Stomach (tissue), 8 donors: ENCODE measurements at regions not wholly inside any gene's neighbourhood (a gene's known extent, or its start where the extent isn't known, plus 50 kb on each side); places are given as distances from the start of the nearest gene placed in this dataset.

ENCODE experiments used
- DNase-seq, 2 donors: peaks; one replicate each; pipeline versions ENCODE4 v3.0.0 to v3.0.0-alpha.2; 2013 to 2019
- H3K27ac ChIP-seq, 5 donors: fragments of 200-600 bp in 4 of 5; sonication (generic) in 4 of 5; one replicate each; pipeline ENCODE4 v1.5.1; 2013 to 2019; ENCODE audit warnings: mild to moderate bottlenecking in 1 of 5, moderate library complexity in 1 of 5
- H3K27me3 ChIP-seq, 3 donors: fragments of 200-600 bp; sonication (generic); one replicate each; pipeline ENCODE4 v1.5.1; 2017 to 2019; ENCODE audit warnings: mixed run types in 1 of 3
- H3K36me3 ChIP-seq, 4 donors: fragments of 200-600 bp; sonication (generic); 1 replicate in 3 of 4; 2 replicates in 1 of 4; pipeline ENCODE4 v1.5.1; 2016 to 2019
- H3K4me1 ChIP-seq, 4 donors: fragments of 200-600 bp; sonication (generic); one replicate each; pipeline ENCODE4 v1.5.1; 2016 to 2019
- H3K4me3 ChIP-seq, 4 donors: fragments of 200-600 bp; sonication (generic) in 3 of 4; one replicate each; pipeline ENCODE4 v1.5.1; 2016 to 2019; ENCODE audit warnings: mild to moderate bottlenecking in 1 of 4
- H3K9me3 ChIP-seq, 4 donors: fragments of 200-600 bp; sonication (generic); one replicate each; pipeline ENCODE4 v1.5.1; 2016 to 2019
- CTCF ChIP-seq, 7 experiments: fragments of 450-650 bp in 4 of 7; fragments of 200-600 bp in 3 of 7; sonication (generic) in 3 of 7; IDR thresholded peaks; one replicate each; pipeline ENCODE4 v1.5.1; 2016 to 2019; ENCODE audit warnings: antibody characterized with exemption in 7 of 7, control low read depth in 2 of 7, mild to moderate bottlenecking in 1 of 7
- EP300 ChIP-seq: sonication (generic); formaldehyde crosslinking; IDR thresholded peaks from one replicate; pipeline ENCODE4 v1.6.1; 2017; ENCODE audit warnings: antibody characterized with exemption
- POLR2A ChIP-seq, 4 donors: fragments of 450-650 bp; IDR thresholded peaks; one replicate each; pipeline ENCODE4 v1.6.1; 2016; ENCODE audit warnings: antibody characterized with exemption in 4 of 4, control low read depth in 2 of 4, mild to moderate bottlenecking in 1 of 4, moderate library complexity in 1 of 4
- POLR2AphosphoS5 ChIP-seq, 3 donors: sonication (generic); formaldehyde crosslinking; IDR thresholded peaks; one replicate each; pipeline ENCODE4 v1.6.1; 2016; ENCODE audit warnings: antibody characterized with exemption in 3 of 3
- WGBS, 5 donors: extraction: QIAGEN DNeasy Blood & Tissue Kit in 3 of 5; methylation state at CpG; one replicate each; pipeline versions ENCODE4 v1.1.5 to v1.1.7; 2013 to 2018; 5-methylcytosine and 5-hydroxymethylcytosine counted together
- intact Hi-C: fragments of 100-400 bp; cut with DNase I; formaldehyde crosslinking; loops from one replicate; pipeline ENCODE4 v1.15.1; 2023; ENCODE audit warnings: low total_unique reads
- donor health status: healthy with polysubstance abuse.
- donor health status: Bipolar disorder and iron deficiency.
- donor health status: healthy.

GRCh38 chr1:208544794-208545193 is 300.6 kb upstream of the PLXNA2 start:
- Histone ChIP-seq H3K9me3 (no peaks in the 10 kb centered on the region), H3K27me3 (no peaks in the 10 kb centered on the region), H3K27ac (no peak overlapping the region), H3K4me3 (no peak overlapping the region), H3K36me3 (no peaks in the 10 kb centered on the region), H3K4me1 (no peaks in the 10 kb centered on the region)
- WGBS, 5 donors: 73 to 90% (median 80%) methylated on average over 2 of the region's 2 CpGs
- DNase-seq: no peak
- intact Hi-C loops: no loop called here
- no peak for TF ChIP-seq CTCF (IDR thresholded peaks at IDR 0.05)
- TF ChIP-seq EP300: no peak
- TF ChIP-seq POLR2AphosphoS5 (IDR thresholded peaks at IDR 0.05): no peak
- no peak for TF ChIP-seq POLR2A (IDR thresholded peaks at IDR 0.05)

GRCh38 chr1:208551024-208551423 is 306.8 kb upstream of the PLXNA2 start:
- H3K9me3 ChIP-seq: no peaks in the 10 kb centered on the region
- intact Hi-C loops: no loop called here
- H3K4me1 ChIP-seq: no peaks in the 10 kb centered on the region
- H3K36me3 ChIP-seq: no peaks in the 10 kb centered on the region
- no peak overlapping the region for H3K4me3 ChIP-seq
- no peak for DNase-seq
- WGBS, 5 donors: 65 to 80% (median 74%) methylated on average over 4 of the region's 4 CpGs
- TF ChIP-seq POLR2A (IDR thresholded peaks at IDR 0.05): no peak
- TF ChIP-seq CTCF (IDR thresholded peaks at IDR 0.05): no peak
- TF ChIP-seq EP300: no peak
- no peak for TF ChIP-seq POLR2AphosphoS5 (IDR thresholded peaks at IDR 0.05)
- no peak overlapping the region for H3K27ac ChIP-seq
- H3K27me3 ChIP-seq: no peaks in the 10 kb centered on the region

- WGBS, 5 donors: 57 to 62% (median 60%) methylated on average over 5 of the region's 5 CpGs
Observed at GRCh38 chr1:208551633-208552320, 307.6 kb upstream of the PLXNA2 start.

GRCh38 chr1:208552928-208553327 is 308.7 kb upstream of the PLXNA2 start:
- TF ChIP-seq POLR2AphosphoS5 (IDR thresholded peaks at IDR 0.05) (no peak), POLR2A (IDR thresholded peaks at IDR 0.05) (no peak), EP300 (no peak), CTCF (IDR thresholded peaks at IDR 0.05) (no peak)
- Histone ChIP-seq H3K9me3 (no peaks in the 10 kb centered on the region), H3K27ac (no peak overlapping the region), H3K36me3 (no peaks in the 10 kb centered on the region), H3K27me3 (no peaks in the 10 kb centered on the region), H3K4me1 (no peaks in the 10 kb centered on the region), H3K4me3 (no peak overlapping the region)
- DNase-seq: no peak
- intact Hi-C loops: no loop called here

More at GRCh38 chr1:208551633-208552320, 307.6 kb upstream of the PLXNA2 start:
- TF ChIP-seq CTCF (IDR thresholded peaks at IDR 0.05) (no peak), POLR2A (IDR thresholded peaks at IDR 0.05) (no peak), POLR2AphosphoS5 (IDR thresholded peaks at IDR 0.05) (no peak), EP300 (no peak)
- Histone ChIP-seq H3K4me3 (no peak overlapping the region), H3K27ac (no peak overlapping the region), H3K27me3 (no peaks in the 10 kb centered on the region), H3K4me1 (no peaks in the 10 kb centered on the region), H3K9me3 (no peaks in the 10 kb centered on the region), H3K36me3 (no peaks in the 10 kb centered on the region)
- no peak for DNase-seq
- intact Hi-C loops: no loop called here
